LoVo (cell line): ENCODE measurements at regions not wholly inside any gene's neighbourhood (a gene's known extent, or its start where the extent isn't known, plus 50 kb on each side); places are given as distances from the start of the nearest gene placed in this dataset.
A peak's percentile ranks its signal among the peaks of the same experiment; 100 is the strongest.
"Not testable (repeated sequence)": the region's sequence is repeated elsewhere in the genome, so short reads cannot be mapped to it uniquely, and the experiment has no call there.

ENCODE experiments used
- DNase-seq: peaks from one replicate; pipeline ENCODE4 v3.0.0-alpha.2; 2016; ENCODE audit warnings: low spot score

DNA sequence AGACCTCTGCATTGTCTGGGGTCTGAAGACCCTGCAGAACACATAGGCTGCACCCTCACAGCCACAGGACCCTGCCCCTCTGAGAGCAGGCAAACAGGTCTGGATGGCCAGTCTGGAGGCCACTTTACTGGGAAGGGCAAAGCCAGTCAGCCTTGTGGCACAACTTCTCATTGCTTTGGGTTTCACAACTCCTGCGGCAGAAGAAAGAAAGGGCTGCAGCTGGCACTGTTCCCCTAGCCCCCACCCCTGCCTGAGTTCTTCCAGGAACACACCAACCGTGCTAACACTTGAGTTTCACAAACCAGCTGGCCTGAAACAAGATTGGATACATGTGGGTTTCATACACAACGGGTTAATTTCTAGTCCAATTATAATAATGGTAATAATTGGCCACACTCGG lies 276.5 kb upstream of the MGAT5 start:
- no peak for DNase-seq

DNA sequence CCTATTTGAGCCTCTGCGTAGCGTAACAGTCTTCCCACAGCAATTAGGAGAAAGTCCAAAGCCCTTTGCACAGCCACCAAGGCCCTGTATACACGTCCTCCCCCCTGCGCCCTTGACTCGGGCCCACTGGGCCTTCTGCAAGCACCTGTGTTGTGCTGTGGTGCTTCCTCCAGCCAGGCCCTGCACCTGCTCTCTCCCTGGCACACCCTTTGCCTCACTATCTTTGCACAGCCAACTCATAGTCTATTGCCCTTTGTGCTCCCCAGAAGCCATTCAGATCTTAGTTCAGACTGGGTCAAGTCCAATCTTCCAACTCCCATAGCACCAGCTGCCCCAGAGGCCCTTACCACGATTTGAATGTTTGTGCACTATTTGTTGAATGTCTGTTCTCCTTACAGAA lies 271.6 kb upstream of the MGAT5 start:
- no peak for DNase-seq

DNA sequence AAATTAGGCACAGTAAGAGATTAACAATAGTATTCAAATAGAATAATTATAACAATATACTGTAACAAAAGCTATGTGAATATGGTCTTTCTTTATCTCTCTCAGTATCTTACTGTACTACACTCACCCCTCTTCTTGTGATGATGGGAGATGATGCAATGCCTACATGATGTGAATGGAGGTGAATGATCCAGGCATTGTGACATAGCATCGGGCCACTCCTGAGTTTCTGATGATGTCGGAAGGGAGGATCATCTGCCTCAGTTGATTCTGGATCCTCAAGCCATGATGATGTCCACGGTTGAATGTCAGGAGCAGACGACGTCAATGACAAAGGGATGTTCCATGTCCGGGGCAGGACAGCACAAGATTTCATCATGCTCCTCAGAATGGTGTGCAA lies 268.3 kb upstream of the MGAT5 start:
- DNase-seq = no peak

DNA sequence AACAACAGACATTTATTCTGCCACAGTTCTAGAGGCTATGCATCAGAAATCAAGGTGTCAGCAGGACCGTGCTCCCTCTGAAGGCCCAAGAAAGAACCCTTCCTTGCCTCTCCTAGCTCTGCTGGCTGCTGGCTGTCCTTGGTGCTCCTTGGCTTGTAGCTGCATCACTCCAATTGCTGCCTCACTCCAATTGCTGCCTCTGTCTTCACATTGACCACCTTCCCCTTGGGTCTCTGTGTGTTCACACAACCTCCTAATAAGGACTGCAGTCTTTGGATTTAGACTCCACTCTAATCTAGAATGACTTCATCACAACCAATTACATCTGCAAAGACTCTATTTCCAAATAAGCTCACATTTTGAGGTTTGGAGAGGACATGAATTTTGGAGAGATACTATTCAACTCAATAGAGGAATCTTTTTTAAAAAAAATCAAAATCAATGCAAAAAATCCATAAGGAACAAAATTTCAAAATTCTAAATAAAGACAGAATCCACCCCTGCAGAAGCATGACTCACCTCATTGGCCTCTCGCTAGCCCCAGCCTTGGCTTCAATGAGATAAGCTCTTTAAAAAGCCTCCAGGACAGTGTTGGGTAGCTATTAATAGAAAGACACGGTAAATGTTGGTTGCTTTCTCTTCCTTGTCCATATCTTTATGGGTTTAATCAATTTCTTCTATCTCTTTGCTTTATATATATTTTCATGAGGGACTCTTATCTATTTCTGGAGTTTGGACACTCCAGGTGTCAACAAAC lies 267.6 kb upstream of the MGAT5 start:
- peak; percentile 15 for DNase-seq

DNA sequence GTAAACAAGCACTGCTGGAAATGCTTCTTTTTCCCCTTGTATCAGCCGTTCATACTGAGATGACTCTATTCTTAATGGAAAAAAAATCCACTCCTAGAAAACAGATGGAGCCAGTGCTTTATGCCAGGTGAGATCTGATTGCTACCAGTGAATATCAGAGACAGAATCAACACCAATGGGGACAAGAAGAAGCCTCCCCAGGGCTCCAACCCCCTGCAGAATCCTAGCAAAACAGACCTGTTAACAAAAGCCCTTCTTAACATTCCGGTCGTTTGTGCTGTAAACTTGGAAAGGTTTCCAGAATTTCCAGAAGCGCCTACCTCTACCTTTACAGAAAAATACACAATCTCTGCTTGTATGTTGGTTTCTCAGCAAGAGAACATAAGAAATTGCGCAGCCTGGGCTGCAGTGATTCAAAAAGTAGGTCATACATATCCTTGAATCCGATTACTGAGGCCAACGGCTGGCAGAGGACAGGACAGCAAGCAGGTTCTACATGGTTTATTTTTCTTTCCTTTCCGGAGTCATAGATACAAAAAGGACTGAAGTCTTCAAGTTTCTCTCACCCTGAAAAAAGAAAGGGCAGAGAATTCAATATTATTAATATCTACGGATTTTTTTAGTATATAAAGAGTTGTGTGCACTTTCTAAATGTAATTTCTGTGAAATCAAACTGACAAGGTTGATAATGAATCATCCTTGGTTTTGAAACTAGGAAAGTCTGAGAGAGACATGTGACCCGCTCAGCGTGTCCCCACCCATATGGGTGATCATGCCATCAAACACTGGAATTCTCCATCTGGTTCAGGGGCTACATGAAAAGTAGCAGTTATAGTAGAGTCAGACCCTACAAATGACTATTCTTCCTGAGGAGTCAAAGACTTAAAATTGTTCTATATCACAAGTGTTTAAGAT lies 266.7 kb upstream of the MGAT5 start:
- no peak for DNase-seq

DNA sequence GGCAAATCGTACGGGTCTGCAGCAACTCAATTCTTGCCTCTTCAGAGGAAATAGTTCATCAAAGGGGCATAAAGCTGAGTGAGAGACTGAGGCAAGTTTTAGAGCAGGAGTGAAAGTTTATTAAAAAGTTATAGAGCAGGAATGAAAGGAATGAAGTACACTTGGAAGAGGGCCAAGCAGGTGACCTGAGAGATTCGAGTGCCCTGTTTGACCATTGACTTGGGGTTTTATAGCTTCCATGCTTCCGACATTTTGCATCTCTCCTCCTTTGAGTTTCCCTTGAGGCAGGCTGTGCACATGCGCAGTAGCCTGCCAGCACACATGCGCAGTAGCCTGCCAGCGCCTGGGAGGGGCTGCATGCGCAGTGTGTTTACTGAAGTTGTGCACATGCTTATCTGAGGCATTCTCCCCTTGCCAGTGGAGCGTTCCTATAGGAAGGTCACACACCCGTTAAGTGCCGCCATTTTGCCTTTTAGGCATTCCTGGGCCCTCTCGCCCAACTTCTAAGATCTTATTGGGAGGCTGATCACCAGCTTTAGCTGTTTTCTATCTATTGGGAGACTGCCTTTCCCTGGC lies 265.5 kb upstream of the MGAT5 start:
- DNase-seq = no peak

DNA sequence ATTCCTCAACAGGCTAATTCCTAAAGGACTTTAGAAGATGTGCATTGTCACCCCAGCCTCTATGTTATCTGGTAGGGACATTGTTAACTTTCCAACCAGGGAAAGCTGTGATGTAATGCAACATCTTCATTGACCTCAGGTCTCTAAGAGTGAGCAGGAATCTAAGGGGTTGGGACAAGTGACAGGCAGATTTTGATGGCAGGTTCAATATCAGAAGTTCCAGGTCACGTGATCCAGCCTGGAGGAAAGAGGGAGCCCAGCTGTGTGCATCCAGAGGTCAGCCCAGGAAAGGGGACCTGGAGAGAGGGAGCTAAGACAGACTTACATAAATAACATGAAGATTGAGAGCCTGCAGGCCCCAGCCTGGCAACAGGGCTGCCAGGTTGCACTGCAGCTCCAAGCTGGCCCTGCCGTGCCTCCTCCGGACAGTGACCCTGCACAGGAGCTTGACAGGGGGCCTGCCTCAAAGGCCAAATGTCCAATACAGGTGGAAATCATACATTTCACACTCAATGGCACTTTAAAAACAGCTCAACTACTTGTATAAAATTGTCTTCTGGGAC lies 262.2 kb upstream of the MGAT5 start:
- DNase-seq = no peak

DNA sequence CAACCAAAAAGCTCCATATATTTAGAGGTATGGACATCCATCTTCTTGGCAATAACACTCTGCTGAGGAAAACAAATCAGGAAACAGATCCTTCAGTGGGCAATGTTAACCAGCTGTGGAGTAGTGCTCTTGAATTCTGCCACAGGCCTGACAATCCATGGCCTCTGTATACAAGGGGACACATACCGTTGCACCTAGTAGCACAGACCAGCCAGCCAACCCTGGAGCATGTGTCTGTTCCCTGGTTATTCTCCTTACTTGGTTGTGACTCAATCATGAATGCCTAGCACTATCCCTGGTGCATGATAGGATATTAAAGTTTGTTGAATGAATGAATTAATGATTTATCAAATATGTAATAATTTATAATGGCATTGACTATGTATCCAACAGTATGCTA lies 261.4 kb upstream of the MGAT5 start:
- DNase-seq = no peak

DNA sequence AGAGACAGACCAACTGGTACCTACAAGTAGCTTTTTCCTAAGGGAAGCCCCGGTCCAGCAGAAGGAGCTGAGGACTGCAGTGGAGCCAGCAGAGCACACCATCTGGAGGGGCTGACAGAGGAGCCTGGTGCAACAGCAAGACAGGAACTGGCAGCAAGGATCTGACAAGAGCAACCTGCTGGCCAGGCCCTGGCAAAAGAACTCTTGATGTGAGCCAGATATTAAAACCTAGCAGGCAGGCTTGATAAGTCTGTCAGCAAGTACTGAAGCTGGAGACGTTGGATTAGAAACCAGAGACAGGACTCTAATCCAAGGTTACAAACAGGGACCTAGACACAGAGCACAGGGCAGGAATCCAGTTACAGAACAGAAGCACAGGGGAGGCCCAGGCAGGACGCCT lies 260.7 kb upstream of the MGAT5 start:
- no peak for DNase-seq

DNA sequence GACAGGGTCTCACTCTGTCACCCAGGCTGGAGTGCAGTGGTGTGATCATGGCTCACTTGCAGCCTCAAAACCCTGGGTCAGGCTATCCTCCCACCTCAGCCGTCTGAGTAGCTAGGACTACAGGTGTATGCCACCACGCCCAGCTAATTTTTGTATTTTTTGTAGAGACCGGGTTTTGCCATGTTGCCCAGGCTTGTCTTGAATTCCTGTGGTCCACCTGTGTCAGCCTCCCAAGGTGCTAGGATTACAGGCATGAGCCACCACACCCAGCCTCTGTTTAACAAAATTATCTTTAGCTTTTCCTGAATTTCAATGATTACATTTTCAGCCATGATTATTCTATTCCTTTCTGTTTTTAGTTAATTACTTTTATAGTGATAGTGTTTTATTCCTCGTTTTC lies 255.1 kb upstream of the MGAT5 start:
- DNase-seq = not testable (repeated sequence)

DNA sequence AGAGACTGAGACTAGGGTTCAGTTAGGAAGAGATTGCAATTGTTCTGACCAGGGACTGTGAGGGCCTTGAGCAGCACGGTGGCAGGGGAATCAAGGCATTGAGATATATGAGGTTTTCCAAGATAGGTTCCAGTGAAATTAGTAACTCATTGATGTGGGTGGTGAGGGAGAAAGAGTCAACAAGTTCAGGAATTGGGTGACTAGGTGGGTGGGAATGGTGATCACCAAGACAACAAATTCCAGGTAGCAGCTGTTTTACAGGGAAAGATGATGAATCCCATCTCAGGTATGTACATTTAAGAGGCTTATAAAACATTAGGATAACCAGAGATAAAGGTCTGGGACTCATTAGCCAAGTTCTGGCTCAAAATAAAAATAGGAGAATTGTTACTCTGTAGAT lies 251.5 kb upstream of the MGAT5 start:
- DNase-seq = peak; percentile 41

DNA sequence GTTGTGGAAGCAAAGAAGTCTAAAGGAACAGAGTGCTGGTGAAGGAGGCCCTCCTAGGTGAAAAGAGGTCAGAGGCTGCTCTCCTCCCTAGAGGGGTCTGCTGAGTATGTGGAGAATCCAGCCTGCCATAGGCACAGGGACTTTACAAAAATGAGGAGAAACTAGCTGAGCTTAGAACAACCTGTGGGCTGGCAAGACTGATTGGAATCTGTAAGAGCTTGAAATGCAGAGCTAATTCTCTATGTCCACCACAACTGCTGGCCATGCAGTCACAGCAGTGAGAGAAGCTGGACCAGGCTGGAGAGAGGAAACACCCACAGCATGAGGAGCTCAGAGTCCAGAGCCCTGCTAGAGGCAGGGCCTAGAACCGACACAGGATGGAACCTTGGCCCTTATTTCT lies 251.0 kb upstream of the MGAT5 start:
- DNase-seq = no peak

DNA sequence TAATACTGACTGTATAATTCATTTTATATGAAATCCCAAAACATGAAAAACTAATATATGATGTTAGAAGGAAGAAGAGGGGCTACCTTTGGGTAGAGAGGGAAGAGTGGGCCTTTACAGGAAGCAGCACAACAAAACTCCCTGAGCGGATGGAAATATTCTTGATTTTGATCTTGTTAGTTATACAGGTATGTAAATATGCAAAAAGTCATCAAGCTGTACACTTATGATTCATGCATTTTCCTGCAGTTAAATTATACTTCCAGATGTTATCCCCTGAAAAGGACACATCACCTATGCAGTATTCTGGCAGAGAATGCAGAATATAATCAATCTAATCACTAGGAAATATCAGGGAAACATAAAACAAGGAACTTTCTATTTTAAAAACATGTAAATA lies 249.4 kb upstream of the MGAT5 start:
- no peak for DNase-seq

DNA sequence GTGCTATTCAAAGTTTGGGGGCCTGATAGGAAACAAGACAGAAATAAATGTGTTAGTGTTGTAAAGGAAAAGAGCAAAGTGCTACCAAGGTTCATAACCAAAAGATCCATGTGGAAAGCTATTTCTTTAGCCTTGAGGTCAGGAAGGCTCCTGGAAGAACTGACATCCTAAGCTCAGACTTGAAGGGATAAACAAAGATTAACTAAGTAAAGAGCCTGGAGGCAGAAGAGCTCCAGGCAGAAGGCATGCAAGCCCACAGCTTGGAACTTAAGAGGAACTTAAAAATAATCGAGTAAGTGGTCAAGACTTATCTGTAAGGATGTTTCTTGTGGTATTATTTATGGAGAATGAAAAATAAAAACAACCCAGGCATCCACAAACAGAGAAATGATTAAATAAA lies 245.0 kb upstream of the MGAT5 start:
- no peak for DNase-seq

DNA sequence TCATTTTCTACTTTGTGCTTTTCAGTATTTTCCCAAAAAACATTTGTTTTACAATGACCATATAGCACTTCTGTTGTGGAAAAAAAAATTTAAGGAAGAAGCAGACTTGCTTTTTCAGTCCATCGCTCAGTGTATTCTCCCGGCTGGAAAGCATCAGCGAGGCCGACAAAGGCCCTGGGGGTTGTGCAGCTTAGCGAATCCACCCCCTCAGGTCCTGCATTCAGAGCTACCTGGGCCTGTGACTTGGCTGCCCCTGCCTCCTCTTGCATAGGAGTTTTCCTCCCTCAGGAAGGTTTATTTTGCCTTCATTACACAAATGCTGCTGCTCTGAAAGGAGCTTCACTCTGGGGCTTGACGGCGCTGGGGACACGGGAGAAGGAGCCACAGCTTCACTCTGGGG lies 244.4 kb upstream of the MGAT5 start:
- DNase-seq = no peak

DNA sequence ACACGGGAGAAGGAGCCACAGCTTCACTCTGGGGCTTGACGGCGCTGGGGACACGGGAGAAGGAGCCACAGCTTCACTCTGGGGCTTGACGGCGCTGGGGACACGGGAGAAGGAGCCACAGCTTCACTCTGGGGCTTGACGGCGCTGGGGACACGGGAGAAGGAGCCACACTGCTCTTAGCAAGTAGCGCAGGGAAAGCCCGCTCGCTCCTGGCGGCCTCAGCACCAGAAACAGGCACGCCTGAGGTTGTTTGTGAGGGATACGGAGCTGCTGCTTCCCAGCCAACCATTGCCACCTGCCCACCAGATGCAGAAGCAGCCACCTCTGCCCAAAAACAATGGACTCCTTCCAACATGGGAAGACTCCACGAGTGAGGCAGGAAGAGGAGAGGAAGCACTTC lies 244.0 kb upstream of the MGAT5 start:
- not testable (repeated sequence) for DNase-seq

DNA sequence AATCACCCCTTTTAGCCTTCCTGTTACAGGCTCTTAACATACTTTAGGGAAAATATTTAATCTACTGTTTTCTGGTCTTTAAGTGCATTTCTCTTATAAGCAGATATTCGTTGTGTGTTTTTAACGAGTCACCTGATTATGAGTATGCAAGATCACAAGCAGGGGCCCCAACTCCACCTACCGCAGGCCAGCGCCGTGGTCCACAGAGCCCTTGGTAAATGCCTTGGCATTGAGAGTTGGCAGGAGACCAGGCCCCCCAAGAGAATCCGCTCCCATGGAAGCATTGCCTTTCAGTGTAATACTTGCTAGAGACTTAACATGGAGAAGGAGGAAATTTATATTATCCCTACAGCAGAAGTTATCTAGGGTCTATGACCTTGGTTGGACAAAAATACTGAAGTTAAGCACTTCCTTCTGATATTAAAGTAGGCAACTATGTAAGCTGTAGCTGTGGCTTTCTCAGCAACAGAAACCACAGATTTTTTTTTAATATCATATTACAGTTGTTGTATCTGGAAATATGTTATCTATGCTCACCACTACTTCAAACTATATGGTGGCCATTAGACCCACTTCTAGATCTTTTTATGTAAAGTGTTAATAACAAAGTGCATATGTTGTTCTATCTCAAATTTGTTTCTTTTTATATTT lies 241.8 kb upstream of the MGAT5 start:
- no peak for DNase-seq

DNA sequence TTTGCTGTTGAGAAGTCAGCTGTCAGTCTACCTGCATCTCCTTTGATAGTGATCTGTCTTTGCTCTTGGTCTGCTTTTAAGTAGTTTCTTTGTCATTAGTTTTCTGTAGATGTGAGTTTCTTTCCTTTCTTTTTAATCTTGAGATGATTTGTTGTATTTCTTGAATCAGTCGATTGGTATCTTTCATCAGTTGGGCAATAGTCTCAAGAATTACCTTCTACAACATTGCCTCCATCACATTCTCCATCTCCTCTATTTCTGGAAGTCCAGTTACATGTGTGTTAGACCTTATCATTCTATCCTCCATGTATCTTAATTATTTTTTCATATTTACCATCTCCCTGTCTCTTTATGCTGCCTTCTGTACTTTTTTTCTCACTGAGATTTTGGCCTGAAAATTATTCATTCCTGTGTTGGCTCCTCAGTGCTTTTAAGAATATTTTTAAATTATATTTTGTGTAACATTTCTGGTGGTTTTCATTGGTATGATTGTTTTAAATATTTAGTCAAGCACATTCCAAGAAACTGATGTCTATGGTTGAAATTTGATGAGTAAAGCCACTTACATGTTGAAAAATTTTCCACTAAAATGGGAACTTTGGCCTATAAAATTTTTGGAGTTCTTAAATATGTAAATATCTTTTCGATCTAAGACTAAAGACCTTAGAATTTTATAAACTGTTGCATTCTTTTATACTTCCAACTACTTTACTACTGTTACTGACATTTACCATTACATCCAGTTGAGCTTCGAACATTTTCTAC lies 239.5 kb upstream of the MGAT5 start:
- DNase-seq = no peak

DNA sequence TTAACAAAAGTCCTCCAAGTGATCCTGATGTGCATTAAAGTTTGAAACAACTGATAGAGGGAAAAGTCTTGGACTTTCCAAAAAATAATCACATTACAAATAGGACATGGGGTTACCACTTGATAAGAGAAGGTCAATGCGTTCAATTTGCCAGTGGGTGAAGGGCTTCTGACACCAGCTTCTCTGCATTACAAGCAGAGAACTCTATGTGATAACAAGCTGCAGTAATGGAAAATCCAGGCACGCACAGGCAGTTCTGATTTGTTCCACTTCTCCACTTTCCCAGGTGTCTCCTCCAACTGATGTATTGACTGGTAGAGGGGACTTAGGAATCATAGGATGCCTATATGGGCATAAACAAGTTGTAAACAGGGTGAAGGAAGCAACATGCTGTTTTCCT lies 234.0 kb upstream of the MGAT5 start:
- DNase-seq = no peak

DNA sequence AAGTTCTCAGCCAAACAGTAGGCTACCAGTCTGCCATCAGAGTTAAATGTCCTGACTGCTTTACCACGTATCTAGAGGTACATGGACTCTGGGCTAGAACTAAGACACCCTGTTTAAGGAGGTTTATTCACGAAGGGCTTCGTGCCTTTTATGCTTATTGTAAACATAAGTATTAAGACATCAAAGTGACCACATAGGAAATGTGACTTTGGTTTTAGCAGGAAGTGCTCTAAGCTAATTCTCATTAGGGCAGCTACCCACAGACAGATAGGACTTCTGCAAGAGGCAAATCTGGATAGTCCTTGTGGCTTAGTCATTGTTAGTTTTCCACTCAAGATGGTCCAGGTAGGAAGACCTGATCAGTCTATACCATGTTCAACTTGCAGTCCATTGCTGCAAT lies 233.3 kb upstream of the MGAT5 start:
- DNase-seq = no peak

DNA sequence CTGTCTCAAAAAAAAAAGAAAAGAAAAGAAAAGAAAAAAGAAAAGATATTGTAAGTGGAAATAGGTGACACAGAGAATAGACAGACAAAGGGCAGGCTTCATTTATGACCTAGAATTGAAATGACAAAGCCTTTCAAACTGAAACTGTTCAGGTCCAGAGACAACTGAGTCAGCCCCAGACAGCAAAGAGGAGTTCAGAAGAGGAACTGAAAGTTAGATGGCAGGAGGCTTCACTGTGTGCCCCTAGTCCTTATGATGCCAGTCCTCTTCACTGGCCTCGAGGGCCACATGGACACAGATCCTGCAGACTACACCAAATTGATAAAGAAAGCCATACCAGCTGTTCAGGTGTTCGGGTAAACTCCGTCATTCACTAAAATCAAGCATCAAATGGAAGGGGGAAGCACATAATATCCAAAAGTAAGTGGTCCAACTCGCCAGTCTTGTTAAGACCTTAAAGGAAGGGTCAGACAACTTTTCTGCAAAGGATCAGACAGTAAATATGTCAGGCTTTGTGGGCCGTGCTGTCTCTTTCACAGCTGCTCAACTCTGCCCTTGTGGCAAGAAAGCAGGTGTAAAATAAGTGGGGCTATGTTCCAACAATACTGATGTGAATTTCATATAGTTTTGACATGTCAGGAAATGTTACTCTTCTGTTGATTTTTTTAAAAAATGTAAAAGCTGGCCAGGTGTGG lies 231.9 kb upstream of the MGAT5 start:
- no peak for DNase-seq
